K562 (cell line): ENCODE measurements at regions not wholly inside any gene's neighbourhood (a gene's known extent, or its start where the extent isn't known, plus 50 kb on each side); places are given as distances from the start of the nearest gene placed in this dataset.

ENCODE experiments used
- ATAC-seq: fragments of 200-7000 bp; cut with Tn5 transposase; 3 replicates; pipeline ENCODE4 v1.9.1; 2020; ENCODE audit warnings: moderate library complexity
- BruUV-seq: library from RNA; stranded (reverse); fragments of 400-500 nt; replicated peaks from 2 replicates; lab custom pipeline; 2021; lab: Mats Ljungman, UMichigan
- CTCF ChIA-PET: fragments of 300-600 bp; formaldehyde crosslinking; extraction: SDS; loops from one replicate; lab custom pipeline; 2021; ENCODE audit warnings: low intra/inter-chr PET ratio; lab: Yijun Ruan, JAX
- POLR2A ChIA-PET: fragments of 300-600, 350-650 bp; sonication (Branson Sonifier 250); formaldehyde crosslinking; extraction: SDS; loops from one replicate; lab custom pipeline; 2021; ENCODE audit warnings: antibody characterized with exemption, inconsistent platforms; lab: Yijun Ruan, JAX
- DNase-seq, 4 experiments: peaks; one replicate each; pipeline versions ENCODE4 v3.0.0 to v3.0.0-alpha.2; 2011 to 2018; ENCODE audit warnings: low spot score in 3 of 4, mixed read lengths in 3 of 4; ENCODE audit errors: extremely low read depth in 1 of 4
- FAIRE-seq: peaks from 2 replicates; lab custom pipeline; 2011; peaks lifted over from hg19 to GRCh38; lab: Jason Lieb, UNC
- H2AFZ ChIP-seq: 2 replicates; pipeline ENCODE4 v1.6.0; 2011; ENCODE audit warnings: low read depth, low read length, control low read depth, inconsistent platforms
- H3K27ac ChIP-seq: fragments of 200-600 bp; 3 replicates; pipeline ENCODE4 v1.8.0; 2011; ENCODE audit warnings: low read depth, mild to moderate bottlenecking, control low read depth, inconsistent platforms, low read length, moderate library complexity, mixed read lengths; ENCODE audit errors: extremely low read depth
- H3K27me3 ChIP-seq, 2 experiments: fragments of 300-600 bp in 1 of 2; 2 replicates in 1 of 2; 3 replicates in 1 of 2; pipeline versions ENCODE4 v1.6.0 to v1.8.0; 2011; ENCODE audit warnings: inconsistent platforms in 2 of 2, low read length in 2 of 2, mild to moderate bottlenecking in 1 of 2, mixed read lengths in 1 of 2, moderate library complexity in 1 of 2; ENCODE audit not compliant: control insufficient read depth in 2 of 2, insufficient read depth in 2 of 2
- H3K36me3 ChIP-seq: fragments of 300-600 bp; 3 replicates; pipeline ENCODE4 v1.8.0; 2011; ENCODE audit warnings: mild to moderate bottlenecking, low read length, inconsistent platforms; ENCODE audit not compliant: control insufficient read depth, insufficient read depth
- H3K4me1 ChIP-seq, 2 experiments: fragments of 200-600 bp in 1 of 2; replicated peaks in 1 of 2; 2 replicates in 1 of 2; 3 replicates in 1 of 2; pipeline versions ENCODE4 v1.5.1 to v1.8.0; 2011; ENCODE audit warnings: inconsistent platforms in 2 of 2, low read length in 2 of 2, mild to moderate bottlenecking in 1 of 2, mixed read lengths in 1 of 2, moderate library complexity in 1 of 2; ENCODE audit not compliant: control insufficient read depth in 2 of 2, insufficient read depth in 2 of 2
- H3K4me2 ChIP-seq: 2 replicates; pipeline ENCODE4 v1.6.1; 2011; ENCODE audit warnings: low read length, control low read depth, inconsistent platforms, mixed read lengths; ENCODE audit not compliant: insufficient read depth
- H3K4me3 ChIP-seq: fragments of 200-600 bp; sonication (generic), shearing (Covaris generic); 2 replicates; pipeline ENCODE4 v1.5.1; 2016; ENCODE audit warnings: control low read depth, inconsistent platforms
- H3K79me2 ChIP-seq: fragments of 200-600 bp; 3 replicates; pipeline ENCODE4 v1.8.0; 2011; ENCODE audit warnings: low read length, inconsistent platforms; ENCODE audit not compliant: control insufficient read depth, insufficient read depth
- H3K9ac ChIP-seq, 2 experiments: 2 replicates each; pipeline versions ENCODE4 v1.6.0 to v1.6.1; 2011; ENCODE audit warnings: low read depth in 2 of 2, low read length in 2 of 2, control low read depth in 1 of 2, inconsistent platforms in 1 of 2, mild to moderate bottlenecking in 1 of 2, mixed read lengths in 1 of 2; ENCODE audit not compliant: insufficient read depth in 1 of 2
- H3K9me1 ChIP-seq: one replicate; pipeline ENCODE4 v1.6.0; 2011; ENCODE audit warnings: inconsistent platforms, mild to moderate bottlenecking, low read length, moderate library complexity; ENCODE audit not compliant: control insufficient read depth, insufficient read depth
- H3K9me3 ChIP-seq: replicated peaks from 2 replicates; pipeline ENCODE4 v1.5.1; 2011; ENCODE audit warnings: low read depth, low read length, inconsistent platforms; ENCODE audit not compliant: control insufficient read depth, insufficient read depth
- H4K20me1 ChIP-seq: replicated peaks from 2 replicates; pipeline ENCODE4 v1.6.1; 2011; ENCODE audit warnings: low read length, inconsistent platforms, mixed read lengths; ENCODE audit not compliant: control insufficient read depth, insufficient read depth
- BHLHE40 ChIP-seq: IDR thresholded peaks from 2 replicates; pipeline ENCODE4 v1.6.1; 2011; ENCODE audit warnings: low read length, improper control_type of control experiment
- CBFA2T3 ChIP-seq: fragments of 450-650 bp; IDR thresholded peaks from 2 replicates; pipeline ENCODE4 v1.6.1; 2017
- EZH2 ChIP-seq: IDR thresholded peaks from 2 replicates; pipeline ENCODE4 v1.6.1; 2012; ENCODE audit warnings: low read depth, mild to moderate bottlenecking, inconsistent platforms, low read length, borderline replicate concordance
- FIP1L1 ChIP-seq: fragments of 200-400 bp; formaldehyde crosslinking; IDR thresholded peaks from 2 replicates; pipeline ENCODE4 v1.6.1; 2018; ENCODE audit warnings: mild to moderate bottlenecking, low read depth, low read length; ENCODE audit not compliant: poor library complexity, severe bottlenecking
- FOSL1 ChIP-seq: fragments of 200-800 bp; sonication (Bioruptor generic); conservative IDR thresholded peaks from 2 replicates; pipeline ENCODE4 v1.6.1; 2016; ENCODE audit warnings: missing genetic modification characterization, missing compliant biosample characterization
- MTA2 ChIP-seq: fragments of 450-650 bp; IDR thresholded peaks from 2 replicates; pipeline ENCODE4 v1.6.1; 2016; ENCODE audit warnings: low read depth
- NCOA6 ChIP-seq: fragments of 450-650 bp; IDR thresholded peaks from 2 replicates; pipeline ENCODE4 v1.6.1; 2017; ENCODE audit warnings: mild to moderate bottlenecking
- NFIX ChIP-seq: fragments of 250-450 bp; sonication (Bioruptor Pico); IDR thresholded peaks from 2 replicates; pipeline ENCODE4 v1.4.0; 2020; ENCODE audit warnings: low read depth, mild to moderate bottlenecking, moderate library complexity
- NR3C1 ChIP-seq: sonication (generic); formaldehyde crosslinking; IDR thresholded peaks from 2 replicates; pipeline ENCODE4 v1.8.1; 2022; ENCODE audit warnings: missing genetic modification reagents
- PHB ChIP-seq: fragments of 250-450 bp; sonication (Bioruptor Pico); IDR thresholded peaks from 2 replicates; pipeline ENCODE4 v1.5.0; 2021
- STAT5B ChIP-seq: fragments of 250-450 bp; sonication (Bioruptor Pico); IDR thresholded peaks from 2 replicates; pipeline ENCODE4 v1.8.0; 2021; ENCODE audit warnings: mild to moderate bottlenecking, inconsistent platforms
- ZKSCAN1 ChIP-seq: fragments of 150-350 bp; IDR thresholded peaks from 2 replicates; pipeline ENCODE4 v1.6.1; 2016; ENCODE audit warnings: low read depth, low read length
- ZNF263 ChIP-seq: sonication (generic); formaldehyde crosslinking; IDR thresholded peaks from 2 replicates; pipeline ENCODE4 v1.8.0; 2022; ENCODE audit warnings: mild to moderate bottlenecking, missing genetic modification reagents, borderline replicate concordance
- WGBS: fragments of 100-300 bp; shearing (Covaris generic); methylation state at CpG from one replicate; pipeline ENCODE4 v1.1.6; 2016; ENCODE audit warnings: low coverage, mixed read lengths; ENCODE audit not compliant: insufficient coverage; ENCODE audit errors: missing lambda C conversion rate; 5-methylcytosine and 5-hydroxymethylcytosine counted together
- in situ Hi-C: fragments of 300-500 bp; cut with MboI; formaldehyde crosslinking; loops from 4 replicates; pipeline ENCODE4 v1.15.0; 2018; ENCODE audit warnings: inconsistent platforms, mixed read lengths
- intact Hi-C: fragments of 100-400 bp; cut with micrococcal nuclease; formaldehyde crosslinking; loops from 2 replicates; pipeline ENCODE4 v1.14.2; 2022
- TF ChIP-seq, protein P1 (sequence below), 2 experiments: IDR thresholded peaks; 2 replicates each; pipeline ENCODE4 v1.6.1; 2012; ENCODE audit warnings: improper control_type of control experiment in 2 of 2, low read depth in 2 of 2, low read length in 2 of 2, borderline replicate concordance in 1 of 2
- TF ChIP-seq, protein P2 (sequence below): sonication (generic); formaldehyde crosslinking; IDR thresholded peaks from 2 replicates; pipeline ENCODE4 v1.8.1; 2022; ENCODE audit warnings: missing genetic modification reagents
- TF ChIP-seq, protein P3 (sequence below), 3 experiments: fragments of 200-800 bp in 1 of 3; fragments of 250-450 bp in 1 of 3; fragments of 450-650 bp in 1 of 3; sonication (Bioruptor Pico) in 1 of 3; sonication (Bioruptor generic) in 1 of 3; formaldehyde crosslinking in 1 of 3; IDR thresholded peaks; 2 replicates each; pipeline versions ENCODE4 v1.6.1 to v1.8.0; 2016 to 2022; ENCODE audit warnings: mild to moderate bottlenecking in 2 of 3, missing genetic modification characterization in 2 of 3, missing compliant biosample characterization in 1 of 3, moderate library complexity in 1 of 3

DNA sequence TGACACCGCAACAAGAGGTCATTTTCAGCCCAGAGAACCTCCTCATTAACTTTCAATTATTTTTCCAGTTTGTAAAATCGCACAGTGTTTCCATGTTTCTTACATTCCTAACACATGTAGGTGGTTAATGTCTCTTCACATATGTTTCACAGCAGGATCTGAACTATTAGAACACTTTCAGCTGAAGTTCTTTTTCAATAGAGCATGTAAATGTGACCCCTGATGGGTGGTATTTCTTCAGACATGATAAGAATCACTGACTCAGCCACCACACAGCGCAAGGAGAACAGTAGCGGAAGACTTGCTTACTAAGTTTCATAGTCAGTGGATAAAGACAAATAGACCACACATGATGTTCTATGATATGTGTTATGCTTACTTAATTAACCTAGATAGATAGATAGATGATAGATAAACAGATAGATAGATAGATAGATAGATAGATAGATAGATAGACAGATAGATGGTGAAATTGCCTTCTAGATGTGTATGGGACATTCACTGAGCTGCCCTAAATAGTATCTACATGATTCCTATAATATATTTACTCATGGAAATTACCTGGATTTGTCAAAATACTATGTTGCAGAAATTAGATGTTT lies 1992.1 kb upstream of the NUDT12 start (continued):
- no peak for TF ChIP-seq EZH2
- no peak for TF ChIP-seq ZNF263 (CRISPR knock-in tag)

DNA sequence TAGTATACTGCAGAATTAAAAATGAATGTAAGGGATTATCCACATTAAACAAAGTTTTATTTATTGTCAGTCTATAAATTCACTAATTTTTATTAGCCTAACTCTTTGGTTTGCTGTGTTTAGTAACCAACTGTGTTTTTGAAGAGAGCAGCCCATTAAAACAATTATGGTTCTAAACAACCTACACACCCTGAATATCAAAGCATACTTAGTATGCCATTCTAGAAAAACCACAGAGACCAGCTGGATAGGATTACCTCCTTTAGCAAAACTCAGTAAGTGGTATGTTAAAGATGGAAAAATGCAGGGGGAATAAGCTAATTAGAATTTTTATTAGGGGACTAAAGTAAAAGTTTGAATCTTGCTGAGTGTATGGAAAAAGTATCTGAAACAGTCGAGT lies 1981.7 kb upstream of the NUDT12 start:
- Histone ChIP-seq H3K4me3 (no peak overlapping the region), H3K4me1 (no peaks in the 10 kb centered on the region; a peak in 1 of 5 replicates), H3K36me3 (no peaks in the 10 kb centered on the region), H3K79me2 (no peaks in the 10 kb centered on the region), H3K9me1 (no peaks in the 10 kb centered on the region), H3K9ac (no peak overlapping the region), H3K27ac (no peak overlapping the region), H3K9me3 (no peaks in the 10 kb centered on the region), H3K4me2 (no peak overlapping the region), H3K27me3 (no peaks in the 10 kb centered on the region), H2AFZ (no peak overlapping the region), H4K20me1 (no peaks in the 10 kb centered on the region)
- 5% methylated on average over 1 of the region's 1 CpG for WGBS
- CTCF ChIA-PET = no interaction called here
- in situ Hi-C loops (no loop called here), intact Hi-C loops (no loop called here)
- DNase-seq (no peak), ATAC-seq (no peak), FAIRE-seq (no peak)
- POLR2A ChIA-PET = no interaction called here
- BruUV-seq = no TSS peak
- TF ChIP-seq, protein P1, sequence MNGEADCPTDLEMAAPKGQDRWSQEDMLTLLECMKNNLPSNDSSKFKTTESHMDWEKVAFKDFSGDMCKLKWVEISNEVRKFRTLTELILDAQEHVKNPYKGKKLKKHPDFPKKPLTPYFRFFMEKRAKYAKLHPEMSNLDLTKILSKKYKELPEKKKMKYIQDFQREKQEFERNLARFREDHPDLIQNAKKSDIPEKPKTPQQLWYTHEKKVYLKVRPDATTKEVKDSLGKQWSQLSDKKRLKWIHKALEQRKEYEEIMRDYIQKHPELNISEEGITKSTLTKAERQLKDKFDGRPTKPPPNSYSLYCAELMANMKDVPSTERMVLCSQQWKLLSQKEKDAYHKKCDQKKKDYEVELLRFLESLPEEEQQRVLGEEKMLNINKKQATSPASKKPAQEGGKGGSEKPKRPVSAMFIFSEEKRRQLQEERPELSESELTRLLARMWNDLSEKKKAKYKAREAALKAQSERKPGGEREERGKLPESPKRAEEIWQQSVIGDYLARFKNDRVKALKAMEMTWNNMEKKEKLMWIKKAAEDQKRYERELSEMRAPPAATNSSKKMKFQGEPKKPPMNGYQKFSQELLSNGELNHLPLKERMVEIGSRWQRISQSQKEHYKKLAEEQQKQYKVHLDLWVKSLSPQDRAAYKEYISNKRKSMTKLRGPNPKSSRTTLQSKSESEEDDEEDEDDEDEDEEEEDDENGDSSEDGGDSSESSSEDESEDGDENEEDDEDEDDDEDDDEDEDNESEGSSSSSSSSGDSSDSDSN (IDR thresholded peaks at IDR 0.05; ENCODE audit: borderline replicate concordance in 1 of 2, low read depth in 2 of 2, low read length in 2 of 2) = no peak
- no peak for TF ChIP-seq FIP1L1
- no peak for TF ChIP-seq NCOA6
- no peak for TF ChIP-seq NR3C1
- TF ChIP-seq, protein P2, sequence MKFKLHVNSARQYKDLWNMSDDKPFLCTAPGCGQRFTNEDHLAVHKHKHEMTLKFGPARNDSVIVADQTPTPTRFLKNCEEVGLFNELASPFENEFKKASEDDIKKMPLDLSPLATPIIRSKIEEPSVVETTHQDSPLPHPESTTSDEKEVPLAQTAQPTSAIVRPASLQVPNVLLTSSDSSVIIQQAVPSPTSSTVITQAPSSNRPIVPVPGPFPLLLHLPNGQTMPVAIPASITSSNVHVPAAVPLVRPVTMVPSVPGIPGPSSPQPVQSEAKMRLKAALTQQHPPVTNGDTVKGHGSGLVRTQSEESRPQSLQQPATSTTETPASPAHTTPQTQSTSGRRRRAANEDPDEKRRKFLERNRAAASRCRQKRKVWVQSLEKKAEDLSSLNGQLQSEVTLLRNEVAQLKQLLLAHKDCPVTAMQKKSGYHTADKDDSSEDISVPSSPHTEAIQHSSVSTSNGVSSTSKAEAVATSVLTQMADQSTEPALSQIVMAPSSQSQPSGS (CRISPR knock-in tag) = no peak
- TF ChIP-seq ZKSCAN1 = no peak
- no peak for TF ChIP-seq BHLHE40
- TF ChIP-seq, protein P3, sequence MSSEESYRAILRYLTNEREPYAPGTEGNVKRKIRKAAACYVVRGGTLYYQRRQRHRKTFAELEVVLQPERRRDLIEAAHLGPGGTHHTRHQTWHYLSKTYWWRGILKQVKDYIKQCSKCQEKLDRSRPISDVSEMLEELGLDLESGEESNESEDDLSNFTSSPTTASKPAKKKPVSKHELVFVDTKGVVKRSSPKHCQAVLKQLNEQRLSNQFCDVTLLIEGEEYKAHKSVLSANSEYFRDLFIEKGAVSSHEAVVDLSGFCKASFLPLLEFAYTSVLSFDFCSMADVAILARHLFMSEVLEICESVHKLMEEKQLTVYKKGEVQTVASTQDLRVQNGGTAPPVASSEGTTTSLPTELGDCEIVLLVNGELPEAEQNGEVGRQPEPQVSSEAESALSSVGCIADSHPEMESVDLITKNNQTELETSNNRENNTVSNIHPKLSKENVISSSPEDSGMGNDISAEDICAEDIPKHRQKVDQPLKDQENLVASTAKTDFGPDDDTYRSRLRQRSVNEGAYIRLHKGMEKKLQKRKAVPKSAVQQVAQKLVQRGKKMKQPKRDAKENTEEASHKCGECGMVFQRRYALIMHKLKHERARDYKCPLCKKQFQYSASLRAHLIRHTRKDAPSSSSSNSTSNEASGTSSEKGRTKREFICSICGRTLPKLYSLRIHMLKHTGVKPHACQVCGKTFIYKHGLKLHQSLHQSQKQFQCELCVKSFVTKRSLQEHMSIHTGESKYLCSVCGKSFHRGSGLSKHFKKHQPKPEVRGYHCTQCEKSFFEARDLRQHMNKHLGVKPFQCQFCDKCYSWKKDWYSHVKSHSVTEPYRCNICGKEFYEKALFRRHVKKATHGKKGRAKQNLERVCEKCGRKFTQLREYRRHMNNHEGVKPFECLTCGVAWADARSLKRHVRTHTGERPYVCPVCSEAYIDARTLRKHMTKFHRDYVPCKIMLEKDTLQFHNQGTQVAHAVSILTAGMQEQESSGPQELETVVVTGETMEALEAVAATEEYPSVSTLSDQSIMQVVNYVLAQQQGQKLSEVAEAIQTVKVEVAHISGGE (CRISPR knock-in tag; IDR thresholded peaks at IDR 0.05) = no peak
- TF ChIP-seq PHB (CRISPR knock-in tag) = no peak
- TF ChIP-seq STAT5B = no peak
- TF ChIP-seq MTA2 = no peak
- no peak for TF ChIP-seq CBFA2T3
- no peak for TF ChIP-seq NFIX (CRISPR knock-in tag)
- TF ChIP-seq FOSL1 (tag) = no peak
